ENCODE measurements at regions not wholly inside any gene's neighbourhood (a gene's known extent, or its start where the extent isn't known, plus 50 kb on each side); places are given as distances from the start of the nearest gene placed in this dataset.

DNA sequence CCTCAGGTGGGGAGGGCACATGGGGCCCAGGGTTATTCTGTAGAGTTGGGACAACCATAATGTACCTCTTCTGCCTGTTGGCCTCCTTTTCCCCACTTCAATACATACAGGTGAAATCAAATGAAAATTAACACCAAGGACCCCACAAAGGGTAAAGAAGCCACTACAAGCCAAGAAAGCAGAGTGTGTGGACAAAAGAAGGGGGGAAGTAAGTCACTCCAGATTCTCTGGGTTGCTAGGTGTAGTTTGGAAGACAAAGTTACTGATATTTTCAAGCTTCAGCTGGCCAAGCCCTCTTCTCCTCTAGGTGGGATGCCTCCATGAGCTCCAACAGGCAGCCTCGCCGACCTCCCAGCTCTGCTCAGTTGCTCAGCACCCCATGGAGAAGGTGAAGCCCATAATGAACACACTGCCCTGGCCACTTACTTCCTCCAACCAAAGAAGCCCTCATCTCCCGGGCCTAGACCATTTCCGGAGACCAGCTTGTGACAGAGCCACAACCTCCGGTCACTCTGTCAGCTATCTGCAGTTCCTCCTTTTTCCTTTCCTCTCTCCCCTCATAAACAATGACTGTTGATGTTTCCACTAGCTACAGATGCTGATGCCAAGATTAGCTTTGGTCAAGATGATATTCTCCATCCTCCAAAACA, 66.8 kb upstream of the MED4 start:
- TF ChIP-seq SUZ12 (IDR thresholded peaks at IDR 0.05; ENCODE audit: extremely low read depth, insufficient read depth, insufficient read length) (no peak), YY1 (IDR thresholded peaks at IDR 0.05; ENCODE audit: insufficient read depth, insufficient read length) (no peak), ZNF274 (IDR thresholded peaks at IDR 0.05; ENCODE audit: low read depth, low read length) (no peak)
